ENCODE measurements at regions not wholly inside any gene's neighbourhood (a gene's known extent, or its start where the extent isn't known, plus 50 kb on each side); places are given as distances from the start of the nearest gene placed in this dataset.

DNA sequence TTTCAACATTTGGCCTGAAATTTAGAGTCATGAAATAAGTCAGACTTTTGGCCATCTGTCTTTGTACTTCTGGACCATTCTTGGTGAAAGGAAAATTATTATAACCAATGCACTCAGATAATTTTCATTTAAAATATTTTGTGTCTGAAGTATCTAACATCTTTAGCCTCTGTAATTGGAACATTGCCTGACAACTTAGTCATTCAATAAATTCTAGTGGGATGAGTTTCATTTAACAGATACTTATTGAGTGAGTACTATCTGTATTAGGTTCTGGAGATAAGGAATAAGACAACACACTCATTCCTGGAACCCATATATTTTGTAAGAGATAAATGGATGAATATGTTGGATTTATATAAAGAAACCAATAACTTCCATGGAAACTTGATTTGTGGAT is 536.0 kb downstream of the BCKDHB start:
- H3K4me1 ChIP-seq (replicated peaks in 1 of 4; ENCODE audit: control insufficient read depth in 3 of 4, insufficient read depth in 4 of 4, low read length in 3 of 4): peaks cover 0 to 6% (median 2%) of the 10 kb centered on the region in 4 experiments; a peak in 4 of 7 replicates
- H4K8ac ChIP-seq (ENCODE audit: extremely low read depth, insufficient read depth, low read length): no peak overlapping the region
- no peak overlapping the region for H3K56ac ChIP-seq (replicated peaks; ENCODE audit: insufficient read length, low read depth, low read length)
- H3K27me3 ChIP-seq (replicated peaks in 1 of 4; ENCODE audit: control insufficient read depth in 3 of 4, extremely low read depth in 1 of 4, insufficient read depth in 3 of 4, low read length in 3 of 4): peaks cover 0 to 1% (median 0%) of the 10 kb centered on the region in 4 experiments; a peak in 1 of 7 replicates
- H4K20me1 ChIP-seq (replicated peaks in 1 of 2; ENCODE audit: control insufficient read depth in 1 of 2, insufficient read depth in 2 of 2, low read length in 2 of 2): no peaks in the 10 kb centered on the region
- H3K4me3 ChIP-seq (ENCODE audit: extremely low read depth in 1 of 4, insufficient read depth in 2 of 4, low read depth in 3 of 4, low read length in 4 of 4): no peak overlapping the region
- H3K79me2 ChIP-seq (ENCODE audit: control insufficient read depth in 1 of 2, insufficient read depth in 2 of 2, low read length in 2 of 2): no peaks in the 10 kb centered on the region
- no peak overlapping the region for H2BK20ac ChIP-seq (ENCODE audit: low read length)
- H2AFZ ChIP-seq (ENCODE audit: low read length): no peak overlapping the region
- no peaks in the 10 kb centered on the region for H3K79me1 ChIP-seq (ENCODE audit: low read depth, low read length)
- no peak overlapping the region for H3K14ac ChIP-seq (ENCODE audit: insufficient read length)
- no peaks in the 10 kb centered on the region; a peak in 2 of 8 replicates for H3K36me3 ChIP-seq (ENCODE audit: control insufficient read depth in 2 of 4, insufficient read depth in 4 of 4, low read length in 3 of 4)
- H3K4me2 ChIP-seq (ENCODE audit: insufficient read depth in 1 of 2, low read depth in 2 of 2, low read length in 2 of 2): no peak overlapping the region
- H2BK5ac ChIP-seq (ENCODE audit: low read depth, low read length): no peak overlapping the region
- no peak overlapping the region for H2BK120ac ChIP-seq (replicated peaks; ENCODE audit: low read depth, low read length)
- ChIA-PET CTCF (ENCODE audit: partially characterized antibody) (no interaction called here), POLR2A (ENCODE audit: partially characterized antibody) (no interaction called here)
- no peak overlapping the region for H3K9ac ChIP-seq (replicated peaks in 1 of 4; ENCODE audit: extremely low read depth in 1 of 4, low read depth in 3 of 4, low read length in 3 of 4)
- H3K27ac ChIP-seq (ENCODE audit: low read depth, low read length): no peak overlapping the region
- H2AK5ac ChIP-seq (ENCODE audit: low read depth, low read length): no peak overlapping the region
- H3K4ac ChIP-seq (replicated peaks; ENCODE audit: insufficient read length, low read depth, low read length): no peak overlapping the region
- no peak for DNase-seq (ENCODE audit: low read depth in 1 of 2, low spot score in 2 of 2)
- H3K23me2 ChIP-seq (ENCODE audit: low read depth, low read length): no peaks in the 10 kb centered on the region
- H3K23ac ChIP-seq (ENCODE audit: insufficient read length): no peak overlapping the region
- FAIRE-seq: no peak
- H4K5ac ChIP-seq (ENCODE audit: insufficient read length, low read depth, low read length): no peak overlapping the region
- no peak overlapping the region for H4K91ac ChIP-seq (replicated peaks; ENCODE audit: insufficient read length, low read length)
- H2BK12ac ChIP-seq (ENCODE audit: low read depth, low read length): no peak overlapping the region
- no peak overlapping the region for H3K18ac ChIP-seq (ENCODE audit: extremely low read depth, low read length)
- H2BK15ac ChIP-seq (ENCODE audit: low read length): no peak overlapping the region
- peaks cover 0 to 4% of the 10 kb centered on the region in 2 experiments; a peak in 1 of 4 replicates for H3K9me3 ChIP-seq (ENCODE audit: insufficient read depth in 2 of 2, low read depth in 1 of 2, low read length in 1 of 2)
- TF ChIP-seq ATF3 (IDR thresholded peaks at IDR 0.05; ENCODE audit: insufficient read depth, low read depth, low read length) (no peak), RAD21 (IDR thresholded peaks at IDR 0.05 in 1 of 2, conservative IDR thresholded peaks at IDR 0.05 in 1 of 2; ENCODE audit: low read depth in 2 of 2, low read length in 2 of 2) (no peak), RBBP5 (IDR thresholded peaks at IDR 0.05; ENCODE audit: borderline replicate concordance, low read depth, low read length) (no peak)

Measured in H1 (cell line).